ENCODE measurements at regions not wholly inside any gene's neighbourhood (a gene's known extent, or its start where the extent isn't known, plus 50 kb on each side); places are given as distances from the start of the nearest gene placed in this dataset.

- DNase-seq (ENCODE audit: low spot score): no peak
Observed at GRCh38 chr9:27750566-27750965, 177.3 kb upstream of the C9orf72 start.

DNA sequence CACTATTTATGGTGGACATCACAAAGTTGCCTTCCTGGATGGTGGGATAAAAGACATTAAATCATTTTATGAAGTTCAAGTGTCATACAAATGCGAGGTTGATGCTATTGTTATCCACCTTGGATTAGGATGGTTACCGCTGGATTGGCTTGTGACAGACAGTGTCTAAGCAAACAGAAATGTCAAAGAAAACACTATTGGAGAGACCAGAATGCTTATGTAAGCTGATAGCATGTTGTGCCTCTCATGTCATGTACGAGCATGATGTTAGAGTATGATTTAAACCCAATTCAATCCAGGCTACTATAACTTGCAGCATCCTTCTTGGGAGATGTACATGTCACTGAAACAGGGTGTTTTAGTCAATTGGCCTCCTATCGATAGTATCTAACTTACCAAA lies 178.8 kb upstream of the C9orf72 start:
- no peak for DNase-seq (ENCODE audit: low spot score)

- no peak for DNase-seq (ENCODE audit: low spot score)
Observed at GRCh38 chr9:27755846-27756245, 182.6 kb upstream of the C9orf72 start.

GRCh38 chr9:27756418-27756817 lies 183.1 kb upstream of the C9orf72 start:
- DNase-seq (ENCODE audit: low spot score): no peak

- DNase-seq (ENCODE audit: low spot score): no peak
Observed at GRCh38 chr9:27763831-27764230, 190.6 kb upstream of the C9orf72 start.

GRCh38 chr9:27765266-27766072 lies 192.2 kb upstream of the C9orf72 start:
- no peak for DNase-seq (ENCODE audit: low spot score)

GRCh38 chr9:27766073-27766835 lies 193.0 kb upstream of the C9orf72 start:
- DNase-seq (ENCODE audit: low spot score): no peak

DNA sequence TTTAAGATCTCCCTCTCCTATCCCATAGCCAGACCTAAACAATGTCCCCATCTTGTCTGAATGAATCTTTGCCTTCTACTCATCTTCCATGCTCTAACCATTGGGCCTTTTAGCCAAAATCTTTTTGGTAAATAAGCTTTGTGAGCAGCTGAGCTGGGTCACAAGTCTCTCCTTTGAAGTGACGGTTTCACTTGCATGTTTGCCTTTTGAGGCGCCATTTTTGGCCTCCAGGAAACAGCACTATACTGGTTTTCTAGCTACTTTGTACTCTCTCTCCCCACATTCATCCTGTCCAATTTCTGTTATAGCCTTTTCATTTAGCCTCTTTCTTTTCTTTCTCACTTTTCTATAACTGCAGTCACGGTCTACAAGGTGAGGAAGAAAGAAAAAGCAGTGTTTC lies 195.5 kb upstream of the C9orf72 start:
- DNase-seq (ENCODE audit: low spot score): no peak

- no peak for DNase-seq (ENCODE audit: low spot score)
Observed at GRCh38 chr9:27770541-27770940, 197.3 kb upstream of the C9orf72 start.

DNA sequence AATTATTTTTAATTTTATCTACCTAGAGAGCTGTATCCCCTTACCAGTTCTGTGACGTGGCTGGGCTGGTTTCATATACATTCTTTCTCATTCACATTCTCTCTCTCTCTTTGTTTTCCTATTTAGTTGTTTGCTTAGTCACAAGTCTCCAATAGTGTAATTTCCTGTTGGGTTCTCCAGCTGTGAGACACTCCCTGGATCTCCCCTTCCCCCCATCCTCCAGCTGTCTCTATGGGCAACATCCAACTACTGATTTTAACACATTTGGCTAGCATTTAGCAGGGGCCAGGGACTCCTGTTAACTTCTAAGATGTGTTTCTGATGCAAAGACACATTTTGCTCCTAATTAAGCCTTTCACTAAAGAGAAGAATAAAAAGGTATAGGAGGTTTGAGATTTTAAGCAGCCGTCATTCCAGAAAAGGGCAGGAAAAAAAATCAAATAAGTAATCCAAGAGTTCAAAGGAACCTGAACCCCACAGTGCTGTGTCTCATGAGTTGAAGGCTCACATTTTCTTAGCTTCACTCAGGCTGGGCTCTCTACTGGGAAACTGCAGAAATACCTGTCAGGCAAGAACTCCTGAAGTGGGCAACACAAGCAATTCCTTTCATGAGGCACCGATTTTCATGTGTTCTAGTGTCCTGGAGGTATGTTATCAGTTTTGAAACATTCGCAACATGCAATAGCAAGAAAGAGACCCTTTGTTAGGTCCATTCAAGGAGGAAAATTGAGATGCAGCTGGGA lies 198.7 kb upstream of the C9orf72 start:
- DNase-seq (ENCODE audit: low spot score): no peak

DNA sequence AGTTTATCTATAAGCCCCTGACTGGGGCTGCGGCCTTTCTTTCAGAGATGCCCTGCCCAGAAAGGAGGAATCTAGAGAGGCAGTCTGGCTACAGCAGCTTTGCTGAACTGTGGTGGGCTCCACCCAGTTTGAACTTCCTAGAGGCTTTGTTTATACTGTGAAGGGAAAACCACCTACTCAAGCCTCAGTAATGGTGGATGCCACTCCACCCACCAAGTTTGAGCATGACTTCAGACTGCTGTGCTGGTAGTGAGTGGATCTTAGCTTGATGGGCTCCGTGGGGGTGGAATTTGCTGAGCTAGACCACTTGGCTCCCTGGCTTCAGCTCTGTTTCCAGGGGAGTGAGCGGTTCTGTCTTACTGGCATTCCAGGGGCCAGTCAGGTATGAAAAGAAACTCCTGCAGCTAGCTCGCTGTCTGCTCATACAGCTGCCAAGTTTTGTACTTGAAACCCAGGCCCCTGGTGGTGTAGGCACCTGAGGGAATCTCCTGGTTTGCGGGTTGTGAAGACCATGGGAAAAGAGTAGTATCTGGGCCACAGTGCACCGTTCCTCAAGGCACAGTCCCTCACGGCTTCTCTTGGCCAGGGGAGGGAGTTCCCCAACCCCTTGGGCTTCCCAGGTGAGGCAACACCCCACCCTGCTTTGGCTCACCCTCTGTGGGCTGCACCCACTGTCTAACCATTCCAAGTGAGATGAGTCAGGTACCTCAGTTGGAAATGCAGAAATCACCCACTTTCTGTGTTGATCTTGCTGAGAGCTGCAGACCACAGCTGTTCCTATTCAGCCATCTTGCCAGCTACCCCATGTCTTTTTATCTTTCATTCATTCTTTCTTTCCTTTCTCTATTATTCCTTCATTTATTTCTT lies 211.8 kb upstream of the C9orf72 start:
- DNase-seq (ENCODE audit: low spot score): no peak

GRCh38 chr9:27785714-27786100 lies 212.4 kb upstream of the C9orf72 start:
- DNase-seq (ENCODE audit: low spot score): no peak

DNA sequence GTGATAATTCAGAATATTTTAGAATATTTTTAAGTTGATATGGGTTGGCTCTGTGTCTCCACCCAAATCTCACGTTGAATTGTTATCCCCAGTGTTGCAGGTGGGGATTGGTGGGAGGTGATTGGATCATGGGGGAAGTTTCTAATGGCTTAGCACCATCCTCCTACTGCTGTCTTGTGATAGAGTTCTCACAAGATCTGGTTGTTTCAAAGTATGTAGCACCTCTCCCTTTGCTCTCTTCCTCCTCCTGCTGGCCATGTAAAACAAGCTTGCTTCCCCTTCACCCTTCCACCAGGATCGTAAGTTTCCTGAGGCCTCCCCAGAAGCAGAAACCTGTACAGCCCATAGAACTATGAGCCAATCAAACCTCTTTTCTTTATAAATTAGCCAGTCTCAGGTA lies 214.6 kb upstream of the C9orf72 start:
- DNase-seq (ENCODE audit: low spot score): no peak

- no peak for DNase-seq (ENCODE audit: low spot score)
Observed at GRCh38 chr9:27791311-27791710, 218.0 kb upstream of the C9orf72 start.

DNA sequence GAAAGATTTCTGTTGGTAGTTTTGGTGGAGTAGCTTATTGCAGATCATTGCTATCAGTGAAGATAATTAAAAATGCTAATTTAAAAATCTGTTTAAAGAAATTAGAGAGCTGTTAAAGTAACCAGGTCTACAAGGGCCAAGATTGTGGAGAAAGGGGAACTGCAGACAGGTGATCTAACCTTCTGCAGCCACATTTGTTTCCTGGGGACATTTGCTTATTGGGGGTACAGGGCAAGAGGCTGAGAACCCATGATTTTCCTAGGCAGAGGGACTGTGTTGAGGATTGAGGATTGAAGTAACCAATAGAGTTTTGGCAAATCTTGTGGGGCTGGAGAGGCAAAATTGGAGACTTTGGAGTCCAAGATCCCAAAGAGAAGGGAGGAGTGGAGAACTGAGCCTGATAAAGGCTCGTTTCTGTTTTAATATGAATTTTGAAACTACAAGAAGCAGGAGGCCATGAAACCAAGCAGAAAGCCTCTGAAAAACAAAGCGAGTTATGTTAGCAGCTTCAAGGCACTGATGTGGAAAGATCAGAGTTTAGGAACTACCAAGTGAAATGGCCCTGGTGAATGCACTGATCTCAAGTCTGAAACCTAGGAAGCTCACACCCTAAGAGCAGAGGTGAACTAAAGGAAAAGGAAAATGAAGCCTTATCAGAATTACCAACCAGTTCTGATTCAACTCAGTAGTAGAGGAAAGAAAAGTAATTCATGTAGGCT lies 219.8 kb upstream of the C9orf72 start:
- no peak for DNase-seq (ENCODE audit: low spot score)

GRCh38 chr9:27799326-27799725 lies 226.0 kb upstream of the C9orf72 start:
- no peak for DNase-seq (ENCODE audit: low spot score)

- no peak for DNase-seq (ENCODE audit: low spot score)
Observed at GRCh38 chr9:27800159-27800558, 226.9 kb upstream of the C9orf72 start.

- DNase-seq (ENCODE audit: low spot score): no peak
Observed at GRCh38 chr9:27800692-27801370, 227.6 kb upstream of the C9orf72 start.

- DNase-seq (ENCODE audit: low spot score): no peak
Observed at GRCh38 chr9:27801545-27801944, 228.3 kb upstream of the C9orf72 start.

- DNase-seq (ENCODE audit: low spot score): no peak
Observed at GRCh38 chr9:27802418-27802817, 229.1 kb upstream of the C9orf72 start.

DNA sequence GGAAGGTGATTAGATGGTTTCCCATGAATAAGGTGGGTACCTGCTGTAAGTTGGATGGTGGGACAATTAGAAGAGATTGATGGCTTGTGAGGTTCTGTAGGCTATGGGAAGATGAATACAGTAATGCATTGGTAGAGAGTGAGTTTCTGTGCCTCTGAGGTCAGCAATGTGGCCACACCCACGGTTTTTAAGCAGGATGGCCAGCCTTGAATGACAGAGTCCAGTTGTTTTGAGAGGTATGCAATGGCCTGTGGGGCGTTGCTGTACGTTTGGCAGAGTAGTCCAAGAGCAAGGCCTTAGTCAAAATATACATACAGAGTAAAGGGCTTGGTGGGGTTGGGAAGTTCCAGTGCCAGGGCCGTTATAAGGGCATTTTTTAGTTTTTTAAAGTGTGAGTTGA lies 235.6 kb upstream of the C9orf72 start:
- no peak for DNase-seq (ENCODE audit: low spot score)
